NCI-H1694 (cell line): ENCODE measurements at regions not wholly inside any gene's neighbourhood (a gene's known extent, or its start where the extent isn't known, plus 50 kb on each side); places are given as distances from the start of the nearest gene placed in this dataset.
A peak's percentile ranks its signal among the peaks of the same experiment; 100 is the strongest.

Experiments used
- DNase-seq: peaks from one replicate; lab custom pipeline; 2025; lab: John Stamatoyannopoulos, UW

DNA sequence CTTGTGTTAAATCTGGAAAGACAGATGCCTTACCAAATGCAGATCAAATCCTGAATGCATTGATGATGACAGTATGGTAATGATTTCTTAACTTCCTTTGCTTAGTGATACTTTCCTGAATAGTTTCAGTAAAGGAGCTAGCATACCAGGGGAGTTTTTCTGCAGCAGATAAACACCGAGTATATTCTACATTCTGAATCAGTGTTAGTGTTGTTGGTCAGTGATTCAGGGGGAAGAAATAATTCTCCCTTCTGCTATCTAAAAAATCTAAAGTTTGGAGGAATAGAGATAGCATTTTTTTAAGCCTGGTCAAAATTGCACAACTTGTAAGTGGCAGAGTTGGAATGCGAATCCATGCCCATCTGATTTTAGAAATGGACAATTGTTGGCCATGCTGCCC lies 512.2 kb upstream of the MARCKS start:
- no peak for DNase-seq

DNA sequence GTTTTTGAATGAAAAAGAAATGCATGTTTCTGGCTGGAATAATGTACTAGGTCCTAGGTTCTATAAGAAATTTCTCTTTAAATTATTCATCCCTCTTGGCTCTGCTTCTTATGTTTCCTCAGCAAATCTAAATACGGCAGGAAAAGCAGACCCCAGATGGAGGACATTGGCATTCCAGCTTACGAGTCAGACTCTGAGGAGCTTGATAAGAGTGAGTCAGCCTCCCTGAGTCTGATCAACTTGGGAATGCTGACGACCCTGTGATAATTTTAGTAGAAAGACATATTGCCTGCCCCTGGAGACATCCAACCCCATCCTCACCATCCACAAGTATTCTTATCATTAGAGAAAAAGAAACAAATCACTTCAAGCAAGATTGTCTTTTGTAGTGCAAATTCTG lies 509.7 kb upstream of the MARCKS start:
- DNase-seq = no peak

DNA sequence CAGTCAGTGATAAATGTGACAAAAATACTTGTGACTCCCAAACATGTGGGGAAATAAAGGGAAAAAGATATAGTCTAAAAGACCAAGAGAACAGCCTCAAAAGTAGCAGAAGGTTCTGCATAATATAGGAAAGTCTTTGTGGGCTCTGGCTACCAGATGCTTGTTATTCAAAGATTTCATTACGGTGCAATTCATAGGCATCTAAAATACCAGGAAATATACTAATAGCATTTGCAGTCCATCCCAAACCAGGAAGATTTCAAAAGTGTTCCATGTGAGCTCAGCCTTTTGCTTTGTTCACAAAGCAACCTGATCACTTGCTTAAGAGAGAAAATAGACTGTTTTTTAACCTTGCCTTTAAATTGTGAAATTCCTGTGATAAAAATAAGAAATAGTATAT lies 506.7 kb upstream of the MARCKS start:
- DNase-seq = no peak

DNA sequence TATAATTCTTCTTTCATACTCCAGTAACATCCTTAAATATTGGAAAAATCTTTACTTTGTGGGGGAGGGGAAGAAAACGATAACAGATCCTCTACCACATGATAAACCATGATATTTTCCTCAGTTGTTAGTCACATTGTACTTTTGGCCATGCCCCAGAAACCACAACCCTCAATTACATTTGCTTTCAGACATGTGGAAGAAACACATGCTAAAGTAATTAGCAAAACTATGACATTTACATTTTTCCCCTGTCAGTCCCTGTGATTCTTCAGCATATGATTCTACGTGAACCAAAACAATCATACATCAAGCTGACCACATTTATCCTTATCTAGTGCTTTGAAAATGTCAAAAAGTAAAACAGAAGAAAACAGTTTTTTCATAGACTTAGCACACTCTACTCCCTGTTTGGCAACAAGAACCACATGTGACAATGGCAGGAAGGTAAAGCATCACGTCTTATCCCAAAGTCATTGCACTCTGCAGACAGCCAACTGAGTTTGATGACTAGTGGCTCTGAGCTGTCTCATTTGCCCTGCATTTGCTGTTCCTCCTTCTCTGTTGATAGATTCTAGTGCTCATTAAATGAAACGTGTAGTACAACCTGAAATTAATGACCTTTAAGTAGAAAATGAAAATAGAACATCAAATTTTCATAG lies 505.8 kb upstream of the MARCKS start:
- DNase-seq = no peak

DNA sequence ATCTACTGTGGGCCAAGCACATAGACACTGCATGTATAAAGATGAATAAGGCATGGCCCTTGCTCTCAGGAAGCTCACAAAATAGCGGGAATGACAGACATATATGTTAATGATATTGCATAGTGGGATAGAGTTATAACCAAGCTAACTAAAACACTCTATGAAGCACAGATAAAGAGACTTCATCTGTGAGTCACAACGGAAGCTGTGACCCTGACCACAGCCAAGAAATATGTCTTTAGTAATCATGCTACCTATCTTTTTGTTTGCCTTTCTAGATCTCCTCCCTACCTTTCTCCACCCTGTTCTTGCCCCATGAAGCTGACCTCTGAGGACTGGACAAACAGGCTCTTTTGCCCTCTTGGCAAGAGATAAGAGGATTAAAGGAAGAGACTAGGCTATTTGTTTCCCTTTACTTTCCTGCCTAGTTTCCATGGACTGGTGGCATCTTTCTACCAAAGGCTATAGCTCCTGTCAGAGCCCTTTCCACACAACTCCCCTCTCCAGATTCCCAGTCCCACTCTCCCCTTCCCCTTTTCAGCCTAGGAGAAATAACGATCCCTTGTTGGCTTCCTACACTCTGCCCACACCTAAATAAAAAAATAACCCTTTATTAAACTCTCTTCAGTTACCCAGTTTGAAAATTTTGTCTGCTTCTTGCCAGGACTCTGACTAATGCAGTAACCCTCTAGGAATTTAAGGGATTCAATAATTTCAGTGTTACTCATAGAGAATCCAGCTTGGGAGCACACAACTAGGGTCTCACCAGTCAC lies 504.9 kb upstream of the MARCKS start:
- DNase-seq = no peak

DNA sequence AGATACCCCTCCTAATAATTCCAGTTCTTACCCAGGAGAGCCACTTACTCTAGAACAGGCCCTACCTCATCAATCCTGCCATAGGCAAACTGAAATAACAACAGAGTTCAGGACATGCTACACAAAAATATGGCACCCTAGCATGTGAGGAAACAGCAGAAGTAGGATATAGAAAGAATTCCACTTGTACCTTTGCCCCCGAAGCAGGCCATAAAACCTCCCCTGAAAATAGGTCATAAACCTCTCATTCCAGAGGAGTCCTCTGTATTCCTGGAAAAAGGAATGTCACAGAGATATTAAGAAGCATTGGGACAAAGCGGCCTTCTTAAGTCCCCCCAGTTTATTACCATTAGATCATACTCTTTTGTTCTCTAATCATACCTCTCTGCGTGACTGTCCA lies 504.3 kb upstream of the MARCKS start:
- no peak for DNase-seq

DNA sequence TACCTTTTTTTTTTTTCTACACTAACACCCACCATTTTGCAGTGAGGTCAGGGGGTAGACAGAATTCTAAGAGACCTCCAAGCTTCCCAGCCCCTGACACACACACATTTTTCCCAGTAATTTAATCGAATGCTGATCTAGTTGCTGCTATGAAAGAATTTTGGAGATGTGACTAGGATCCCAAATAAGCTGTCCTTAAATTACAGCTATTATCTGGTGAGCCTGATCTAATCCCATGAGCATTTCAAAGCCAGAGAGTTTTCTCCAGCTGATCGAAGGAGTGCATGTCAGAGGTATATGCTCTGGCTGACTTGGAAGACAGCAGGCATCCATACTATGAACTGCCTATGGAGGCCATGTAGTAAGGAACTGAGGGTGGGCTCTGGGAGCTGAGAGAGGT lies 503.8 kb upstream of the MARCKS start:
- DNase-seq = no peak

DNA sequence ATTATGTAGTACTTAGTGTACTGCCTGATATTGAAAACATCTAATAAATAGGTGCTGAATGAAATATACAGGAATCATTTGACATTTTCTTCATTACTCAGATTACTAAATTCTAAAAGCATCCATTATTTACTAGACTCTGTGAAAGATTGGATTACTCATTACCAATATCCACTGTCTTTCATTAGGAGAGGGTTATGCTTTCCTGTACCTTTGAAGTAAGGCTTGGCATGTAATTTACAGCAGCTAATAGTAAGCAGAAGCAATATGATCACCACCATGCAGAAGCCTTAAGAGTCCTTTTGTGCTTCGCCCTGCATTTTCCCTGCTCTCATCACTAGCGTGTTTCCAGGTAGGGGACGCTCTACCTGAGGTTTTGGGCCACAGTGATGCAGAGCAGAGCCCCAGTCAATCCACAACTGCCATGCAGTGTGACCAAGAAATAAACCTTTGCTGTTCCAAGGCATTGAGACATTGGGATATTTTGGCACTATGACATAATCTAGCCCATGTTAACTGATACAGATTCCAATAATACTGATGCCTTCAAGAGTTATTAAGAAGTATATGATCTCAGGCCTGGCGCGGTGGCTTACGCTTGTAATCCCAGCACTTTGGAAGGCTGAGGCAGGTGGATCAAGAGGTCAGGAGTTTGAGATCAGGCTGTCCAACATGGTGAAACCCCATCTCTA lies 502.8 kb upstream of the MARCKS start:
- DNase-seq = no peak

DNA sequence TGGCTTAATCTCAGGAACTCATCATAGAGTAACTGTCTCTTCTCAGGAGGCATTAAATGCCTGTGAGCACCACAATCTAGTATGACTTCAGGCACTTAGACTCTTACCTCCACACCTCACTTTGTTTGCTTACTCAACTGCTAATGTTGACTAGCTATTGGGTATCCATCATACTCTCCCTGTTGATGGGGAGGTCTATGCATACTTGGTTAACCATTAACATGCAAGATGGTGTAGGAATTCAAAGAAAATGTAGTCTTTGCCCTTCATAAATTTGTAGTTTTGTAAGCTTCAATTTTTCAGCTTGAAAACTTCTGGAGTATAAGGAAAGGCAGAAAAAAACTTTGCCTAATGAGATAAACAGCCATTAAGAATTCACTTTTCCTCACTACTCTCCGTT lies 501.0 kb upstream of the MARCKS start:
- no peak for DNase-seq

DNA sequence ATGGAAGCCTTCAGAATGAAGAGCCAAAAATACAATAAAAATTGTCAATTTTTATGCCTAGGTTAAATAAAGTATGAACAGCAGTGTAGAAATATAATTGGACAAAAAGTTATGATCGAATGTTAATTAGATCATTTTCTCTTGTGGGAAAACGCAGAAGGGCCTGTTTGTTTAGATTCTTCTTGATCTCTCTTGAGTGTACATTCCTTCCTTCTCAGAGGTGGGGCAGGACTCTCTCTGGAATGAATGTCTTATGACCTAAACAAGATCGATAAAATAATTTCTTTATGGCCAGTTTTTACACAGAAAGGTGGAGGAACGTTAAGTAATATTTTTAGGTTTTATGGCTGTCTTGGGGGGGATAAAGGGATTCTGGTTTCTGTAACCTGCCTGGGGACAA lies 500.1 kb upstream of the MARCKS start:
- no peak for DNase-seq

DNA sequence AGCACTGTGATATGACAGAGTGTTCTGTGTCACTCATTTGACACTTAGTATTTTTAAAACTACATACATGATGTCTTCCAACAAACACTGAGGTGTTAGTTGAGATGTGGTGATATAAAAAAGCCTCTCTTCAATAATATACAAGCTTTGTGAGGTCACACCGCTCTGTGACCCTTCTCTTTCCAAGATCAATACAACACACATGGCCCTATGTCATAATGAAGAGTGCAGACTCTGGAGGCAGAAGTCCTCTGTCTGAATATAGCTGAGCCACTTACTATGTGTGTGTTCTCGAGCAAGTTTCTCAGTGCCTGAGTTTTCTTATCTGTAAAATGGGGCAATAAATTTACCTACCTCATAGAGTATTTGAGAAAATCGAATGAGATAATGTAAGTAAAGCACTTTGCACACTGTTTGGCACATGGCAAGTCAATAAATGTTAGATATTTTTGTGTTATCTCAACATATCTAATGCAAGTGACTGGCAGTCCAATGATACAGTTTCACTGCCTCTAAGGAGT lies 499.0 kb upstream of the MARCKS start:
- no peak for DNase-seq

DNA sequence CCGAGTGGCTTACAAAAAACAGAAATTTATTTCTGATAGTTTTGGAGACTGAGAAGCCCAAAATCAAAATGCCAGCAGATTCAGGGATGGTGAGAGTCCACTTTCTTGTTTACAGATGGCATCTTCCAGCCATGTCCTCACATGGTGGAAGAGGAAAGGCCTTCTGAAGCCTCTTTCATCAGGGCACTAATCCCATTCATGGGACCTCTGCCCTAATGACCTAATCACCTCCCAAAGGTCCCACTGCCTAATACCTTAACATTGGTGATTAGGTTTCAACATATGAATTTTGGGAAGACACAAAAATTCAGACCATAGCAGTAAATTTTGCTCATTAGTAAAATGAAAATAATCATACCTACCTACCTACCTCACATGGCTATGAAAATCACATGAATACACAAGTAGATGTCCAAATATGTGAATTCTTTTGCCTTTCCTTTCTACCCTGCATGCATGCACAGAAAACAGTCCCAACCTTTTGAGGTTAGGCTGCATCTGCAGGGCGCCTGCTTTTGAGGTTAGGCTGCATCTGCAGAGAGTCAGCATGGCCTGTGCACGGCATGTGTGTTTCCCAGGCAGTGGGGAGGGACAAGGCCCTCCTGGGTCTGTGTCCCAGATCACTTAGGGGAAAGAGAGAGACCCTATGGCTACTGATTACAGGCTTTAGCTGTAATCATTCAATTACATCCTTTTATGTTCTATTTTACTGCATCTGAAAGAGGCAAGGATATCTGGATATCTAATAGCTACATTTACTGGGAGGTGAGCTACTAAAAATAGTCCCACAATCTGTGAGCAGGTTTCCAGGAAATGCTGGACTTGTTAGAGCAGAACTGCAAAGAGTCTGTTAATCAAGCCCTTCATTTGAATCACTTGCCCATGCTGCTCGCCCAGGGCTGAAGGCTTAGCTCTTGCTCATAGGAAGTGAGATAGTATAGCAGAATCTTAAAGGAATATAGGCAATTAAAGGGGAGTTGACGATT lies 497.7 kb upstream of the MARCKS start:
- DNase-seq = peak; percentile 10

DNA sequence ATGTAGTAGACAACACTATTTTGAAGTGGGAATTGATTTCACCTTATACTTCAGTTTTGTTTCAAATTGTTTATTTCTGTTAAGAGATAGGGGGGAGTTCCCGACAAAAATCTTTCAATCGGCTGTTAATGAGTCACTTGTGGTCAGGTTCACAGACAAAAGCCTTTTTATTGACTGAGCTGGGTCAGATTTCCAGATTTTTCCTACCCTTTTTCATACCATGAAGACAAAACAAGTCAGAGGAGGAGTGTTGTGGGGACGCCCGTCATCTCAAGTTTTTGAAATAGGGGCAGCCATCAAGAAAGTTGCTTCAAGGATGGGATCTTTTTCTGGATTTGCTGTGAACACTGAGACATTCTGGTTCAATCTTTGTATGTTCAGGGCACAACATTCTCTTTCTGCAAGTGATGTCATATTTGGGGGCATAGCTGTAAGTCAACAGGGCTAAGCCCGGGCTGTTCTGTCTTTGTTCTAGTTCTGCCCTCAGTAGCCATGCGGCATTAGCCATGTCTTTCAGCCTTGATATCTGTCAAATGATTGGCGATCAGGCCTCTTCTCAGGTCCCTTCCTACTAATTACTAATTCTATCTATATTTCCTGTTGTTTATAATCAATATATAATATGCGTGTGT lies 496.0 kb upstream of the MARCKS start:
- DNase-seq = no peak

DNA sequence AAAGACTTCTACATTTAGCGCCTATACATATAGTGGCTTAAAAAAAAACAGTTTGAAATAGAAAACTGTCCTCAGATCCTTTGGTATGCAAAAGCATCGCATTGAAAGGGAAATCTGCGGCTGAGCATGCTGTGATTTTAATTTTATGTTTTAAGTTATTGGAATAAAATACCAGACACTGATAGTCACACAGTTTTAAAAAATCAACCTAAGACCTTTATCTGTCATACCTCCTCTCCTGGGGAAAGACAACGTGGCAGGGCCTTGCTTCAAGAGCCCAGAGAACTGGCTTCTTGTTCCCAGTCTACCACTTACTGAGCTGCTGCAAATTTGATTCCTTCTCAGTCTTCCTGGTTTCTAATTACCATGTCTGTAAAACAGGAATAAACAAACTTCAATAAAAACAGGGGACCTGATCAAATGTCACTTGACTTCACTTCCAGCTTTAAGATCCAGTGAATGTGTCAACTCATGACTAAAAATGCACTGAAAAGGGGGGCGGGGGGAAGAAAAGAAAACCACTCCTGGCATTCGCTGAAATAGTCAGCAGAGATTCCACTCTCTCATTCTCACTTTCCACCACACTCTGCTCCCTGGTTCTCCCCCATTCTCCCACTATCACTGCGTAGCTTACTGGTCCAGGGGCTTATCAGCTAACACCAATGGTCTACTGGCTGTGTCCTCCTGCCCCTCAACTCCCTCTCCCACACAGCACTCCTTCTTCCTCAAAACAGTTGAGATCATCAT lies 494.7 kb upstream of the MARCKS start:
- DNase-seq = no peak

DNA sequence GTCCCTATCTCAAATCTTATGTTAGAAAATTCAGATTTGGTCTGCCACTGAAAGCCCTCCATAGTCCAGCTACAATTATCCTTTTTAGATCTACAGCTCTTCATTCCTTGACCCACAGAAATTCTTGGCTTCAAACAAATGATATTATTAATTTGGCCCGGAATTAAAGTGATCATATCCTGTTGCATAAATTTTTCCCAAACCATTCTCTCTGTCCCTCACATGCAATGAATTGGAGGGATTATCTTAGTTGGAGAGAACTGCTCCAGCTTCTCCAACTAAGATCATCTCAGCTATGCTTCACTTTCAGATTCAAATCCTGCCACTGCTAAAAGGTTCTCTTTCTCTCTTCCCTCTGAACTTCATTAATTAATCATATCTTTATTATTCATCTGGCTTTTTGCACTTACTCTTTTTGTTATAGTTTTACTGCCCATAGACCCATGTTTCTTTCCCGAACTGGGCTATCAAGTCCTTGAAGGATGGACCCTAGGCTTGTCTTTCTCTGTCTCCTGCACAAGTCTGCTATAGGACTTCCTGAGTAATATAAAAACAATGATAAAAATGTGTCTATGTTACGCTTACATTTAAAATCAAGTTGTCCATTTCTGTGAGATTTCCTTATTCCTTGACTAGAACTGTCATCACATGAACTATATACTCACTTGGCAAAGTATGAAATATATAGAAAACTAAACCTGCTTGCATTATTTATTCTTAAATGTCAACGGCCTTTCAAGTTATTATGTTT lies 493.9 kb upstream of the MARCKS start:
- DNase-seq = no peak

DNA sequence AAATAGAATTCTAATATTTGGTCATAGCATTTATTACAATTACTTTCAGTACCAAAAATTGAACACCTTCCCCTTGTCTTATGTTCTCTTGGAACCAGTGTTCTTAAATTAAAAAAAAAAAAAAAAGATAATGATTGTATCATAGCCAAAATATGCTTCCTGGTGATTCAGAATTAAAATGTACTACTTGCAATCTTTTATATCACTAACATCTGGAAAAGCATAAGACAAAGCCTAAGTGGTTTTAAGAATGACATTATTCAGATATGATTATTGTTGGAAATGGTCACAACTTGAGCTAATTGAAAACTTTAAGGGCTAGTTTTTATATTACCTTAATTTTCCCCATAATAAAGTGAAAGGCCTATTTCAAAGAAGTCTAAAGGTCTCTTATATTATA lies 493.3 kb upstream of the MARCKS start:
- no peak for DNase-seq

DNA sequence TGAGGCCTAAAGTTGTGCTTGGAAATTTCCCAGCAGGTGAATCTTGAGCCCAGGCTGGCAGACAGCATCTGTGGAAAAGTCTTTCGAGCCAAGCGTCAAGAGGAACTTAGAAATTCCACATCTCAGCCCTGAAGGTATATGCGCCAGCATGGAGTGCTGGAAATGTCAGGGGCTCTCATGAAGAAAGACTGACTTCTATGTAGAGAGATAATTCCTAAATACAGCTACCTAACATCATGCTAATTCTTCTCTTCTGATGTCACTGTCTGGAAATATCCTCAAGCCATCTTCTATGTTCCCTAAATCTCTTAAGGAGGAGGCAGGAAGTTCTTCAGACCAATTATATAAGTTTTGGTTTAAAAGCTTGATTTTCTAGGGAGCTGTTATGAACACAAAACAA lies 492.4 kb upstream of the MARCKS start:
- no peak for DNase-seq

DNA sequence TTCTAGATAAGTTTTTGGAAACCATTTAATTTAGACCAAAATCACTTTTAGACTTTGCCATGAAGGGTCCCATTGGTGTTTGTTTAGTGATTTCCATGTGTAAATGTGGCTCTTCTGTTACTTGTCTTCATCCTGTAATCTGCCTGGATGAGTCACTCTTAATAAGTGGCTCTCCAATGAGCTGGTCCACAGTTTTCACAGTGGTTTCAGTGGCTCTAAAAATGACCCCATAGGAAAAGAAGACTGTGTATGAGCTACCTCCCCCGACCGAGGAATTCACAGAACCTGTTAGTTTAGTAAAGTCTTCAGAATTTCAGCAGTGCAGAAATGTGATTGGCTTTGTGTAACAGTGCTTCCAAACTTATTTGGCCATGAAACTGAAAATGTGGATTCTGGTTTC lies 492.0 kb upstream of the MARCKS start:
- no peak for DNase-seq

DNA sequence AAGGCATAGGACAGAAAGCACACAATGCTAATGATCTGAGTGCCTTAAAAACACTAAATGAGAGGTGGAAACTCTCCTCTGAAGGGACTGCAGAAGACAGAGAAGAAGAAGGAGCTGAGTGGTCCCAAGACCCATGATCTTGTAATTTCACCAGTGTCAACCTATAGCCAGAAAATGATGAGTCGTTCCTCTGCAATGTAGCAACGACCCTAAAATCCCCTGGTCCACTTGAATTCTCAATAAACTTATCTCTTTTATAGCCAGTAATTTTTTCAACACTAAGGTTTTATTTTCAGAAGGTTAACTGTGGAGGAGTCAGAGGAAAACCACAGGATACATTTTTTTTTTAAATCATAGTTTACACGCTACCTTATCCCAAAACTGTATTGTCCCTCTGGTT lies 490.6 kb upstream of the MARCKS start:
- no peak for DNase-seq
